GM18519 (cell line): ENCODE measurements at regions not wholly inside any gene's neighbourhood (a gene's known extent, or its start where the extent isn't known, plus 50 kb on each side); places are given as distances from the start of the nearest gene placed in this dataset.
"Not testable (repeated sequence)": the region's sequence is repeated elsewhere in the genome, so short reads cannot be mapped to it uniquely, and the experiment has no call there.

Source experiments
- ATAC-seq: cut with Tn5 transposase; IDR thresholded peaks from one replicate; pipeline ENCODE4 v1.9.1; 2021; ENCODE audit warnings: mild to moderate bottlenecking, moderate library complexity; ENCODE audit not compliant: unreplicated experiment, low FRiP score

DNA sequence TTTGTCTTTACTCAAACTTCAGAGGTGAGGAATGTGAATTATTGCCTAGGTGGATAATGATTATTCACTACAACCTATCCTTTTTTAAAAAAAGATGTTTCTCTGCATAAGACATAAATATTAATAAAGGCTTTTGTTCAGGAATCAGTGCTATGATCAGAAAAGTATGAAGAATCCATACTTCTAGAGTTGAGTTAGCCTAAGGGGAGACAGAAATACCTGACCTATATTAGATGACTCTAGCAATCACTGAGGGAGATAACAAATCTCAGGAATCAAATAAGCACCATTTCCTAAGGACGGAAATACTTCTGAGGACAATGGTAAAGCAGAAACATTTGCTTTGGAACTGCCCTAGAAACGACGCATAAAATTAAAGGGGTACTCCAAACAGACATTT, 763.8 kb downstream of the GBE1 start:
- ATAC-seq, result no peak

GRCh38 chr3:80994767-80995166, 766.7 kb downstream of the GBE1 start:
- ATAC-seq, result no peak

- ATAC-seq, result no peak
Observed at GRCh38 chr3:80994085-80994665, 767.3 kb downstream of the GBE1 start.

GRCh38 chr3:80993241-80993945, 768.1 kb downstream of the GBE1 start:
- ATAC-seq, result no peak

DNA sequence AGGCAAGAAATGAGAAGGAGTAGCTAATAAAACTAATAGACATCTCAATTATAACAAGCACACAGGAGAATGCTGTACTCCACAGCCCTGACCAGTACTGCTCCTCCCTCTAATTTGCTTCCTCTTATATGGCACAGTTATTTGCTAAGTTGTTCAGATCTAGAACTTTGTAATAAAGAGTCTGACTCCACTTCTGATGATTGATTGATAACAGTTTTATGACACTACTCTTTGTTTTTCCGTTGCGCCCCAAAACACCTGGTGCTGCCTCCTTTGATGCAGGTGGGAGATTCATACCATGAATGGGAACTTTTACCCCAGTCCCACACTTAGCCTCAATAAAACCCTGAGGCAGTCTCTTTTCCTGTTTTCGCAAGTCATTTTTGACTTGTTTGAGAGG, 777.7 kb downstream of the GBE1 start:
- no peak for ATAC-seq

- no peak for ATAC-seq
Observed at GRCh38 chr3:80978216-80978969, 783.1 kb downstream of the GBE1 start.

DNA sequence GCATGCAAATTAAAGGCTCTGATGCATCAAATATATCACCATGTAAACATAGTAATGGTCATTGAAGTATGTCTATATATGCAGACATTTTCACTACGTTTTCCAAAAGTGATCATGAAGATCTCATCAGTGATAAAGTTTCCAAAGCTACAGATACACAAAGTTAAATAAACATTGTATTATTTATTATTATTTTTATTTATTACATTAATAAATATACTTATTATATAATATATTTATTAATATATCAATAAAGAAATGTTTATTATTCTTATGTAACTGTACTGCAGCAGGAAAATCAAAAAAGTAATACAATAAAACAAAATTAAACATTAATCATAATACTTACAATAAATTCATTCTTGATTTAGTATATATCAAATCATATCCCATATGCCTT, 791.2 kb downstream of the GBE1 start:
- no peak for ATAC-seq

- ATAC-seq, result no peak
Observed at GRCh38 chr3:80929576-80929975, 831.9 kb downstream of the GBE1 start.

GRCh38 chr3:80914854-80915253, 846.6 kb downstream of the GBE1 start:
- ATAC-seq, result no peak

- no peak for ATAC-seq
Observed at GRCh38 chr3:80898211-80898610, 863.2 kb downstream of the GBE1 start.

DNA sequence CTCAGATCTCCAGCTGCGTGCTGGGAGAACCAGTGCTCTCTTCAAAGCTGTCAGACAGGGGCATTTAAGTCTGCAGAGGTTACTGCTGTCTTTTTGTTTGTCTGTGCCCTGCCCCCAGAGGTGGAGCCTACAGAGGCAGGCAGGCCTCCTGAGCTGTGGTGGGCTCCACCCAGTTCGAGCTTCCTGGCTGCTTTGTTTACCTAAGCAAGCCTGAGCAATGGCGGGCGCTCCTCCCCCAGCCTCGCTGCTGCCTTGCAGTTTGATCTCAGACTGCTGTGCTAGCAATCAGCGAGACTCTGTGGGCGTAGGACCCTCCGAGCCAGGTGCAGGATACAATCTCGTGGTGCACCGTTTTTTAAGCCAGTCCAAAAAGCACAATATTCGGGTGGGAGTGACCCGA, 864.4 kb downstream of the GBE1 start:
- not testable (repeated sequence) for ATAC-seq

DNA sequence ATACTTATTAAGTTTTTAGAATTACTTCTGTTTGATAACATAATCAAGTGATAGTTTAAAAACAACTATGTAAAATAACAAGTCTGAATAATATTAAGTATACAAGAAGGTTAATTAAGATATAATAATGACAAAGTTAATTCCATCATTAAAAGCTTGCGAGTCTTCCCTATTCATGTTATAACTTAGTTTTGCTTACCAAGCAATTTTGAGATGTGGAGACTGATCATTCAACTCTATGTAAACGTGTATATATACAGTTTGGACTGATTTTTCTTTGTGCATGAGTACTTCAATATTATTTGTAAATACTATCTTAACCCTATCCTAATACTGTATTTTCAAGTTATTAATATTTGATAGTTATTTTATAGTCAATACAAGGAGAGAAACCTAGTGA, 870.9 kb downstream of the GBE1 start:
- no peak for ATAC-seq

- ATAC-seq, result no peak
Observed at GRCh38 chr3:80889535-80889934, 871.9 kb downstream of the GBE1 start.

- ATAC-seq, result no peak
Observed at GRCh38 chr3:80870476-80871041, 890.9 kb downstream of the GBE1 start.

DNA sequence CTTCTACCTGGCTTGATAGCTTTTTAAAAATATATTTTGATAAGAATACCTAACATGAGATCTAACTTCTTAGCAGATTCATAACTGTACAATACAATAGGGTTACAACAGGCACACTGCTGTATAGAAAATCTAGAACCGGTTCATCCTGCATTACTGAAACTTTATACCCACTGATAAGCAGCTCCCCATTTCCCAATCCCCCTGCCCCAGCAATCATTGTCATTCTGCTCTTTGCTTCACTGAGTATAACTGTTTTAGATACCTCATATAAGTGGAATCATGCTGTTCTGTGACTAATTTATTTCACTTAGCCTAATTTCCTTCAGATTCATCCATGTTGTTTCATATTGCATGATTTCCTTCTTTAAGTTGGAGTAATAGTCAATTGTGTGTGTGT, 906.0 kb downstream of the GBE1 start:
- no peak for ATAC-seq

GRCh38 chr3:80836395-80836794, 925.0 kb downstream of the GBE1 start:
- no peak for ATAC-seq

GRCh38 chr3:80807577-80807976, 953.9 kb downstream of the GBE1 start:
- no peak for ATAC-seq

DNA sequence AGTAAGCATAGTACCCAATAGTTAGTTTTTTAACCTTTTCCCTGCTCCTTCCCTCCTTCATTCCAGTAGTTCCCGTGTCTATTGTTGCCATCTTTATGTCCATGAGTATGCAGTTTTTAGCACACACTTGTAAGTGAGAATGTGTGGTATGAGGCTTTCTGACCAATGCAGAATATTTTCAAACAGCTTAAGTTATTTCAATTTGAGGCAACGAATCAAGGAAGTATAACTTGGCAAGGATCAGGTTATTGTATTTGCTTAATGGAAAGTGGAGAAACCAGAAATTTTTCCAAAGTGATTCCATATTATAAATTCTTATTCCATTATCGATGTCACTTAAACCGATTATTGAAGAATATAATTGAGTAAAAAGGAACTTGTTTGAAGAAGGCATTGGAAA, 954.8 kb downstream of the GBE1 start:
- ATAC-seq, result no peak

- ATAC-seq, result no peak
Observed at GRCh38 chr3:80788914-80789313, 972.5 kb downstream of the GBE1 start.

- no peak for ATAC-seq
Observed at GRCh38 chr3:80785875-80786274, 975.6 kb downstream of the GBE1 start.

- ATAC-seq, result no peak
Observed at GRCh38 chr3:80785475-80785874, 976.0 kb downstream of the GBE1 start.
